GM12878 (cell line): ENCODE measurements at regions not wholly inside any gene's neighbourhood (a gene's known extent, or its start where the extent isn't known, plus 50 kb on each side); places are given as distances from the start of the nearest gene placed in this dataset.

ENCODE experiments used
- ATAC-seq: fragments of 200-7000 bp; cut with Tn5 transposase; 3 replicates; pipeline ENCODE4 v1.9.1; 2020; ENCODE audit warnings: mild to moderate bottlenecking, moderate library complexity
- BruUV-seq: library from RNA; stranded (reverse); fragments of 400-500 nt; replicated peaks from 2 replicates; lab custom pipeline; 2021; lab: Mats Ljungman, UMichigan
- CTCF ChIA-PET: fragments of 300-600 bp; sonication (Branson Sonifier 250); formaldehyde crosslinking; extraction: SDS; loops from one replicate; lab custom pipeline; 2021; ENCODE audit warnings: inconsistent platforms; lab: Yijun Ruan, JAX
- POLR2A ChIA-PET: fragments of 350-600 bp; formaldehyde crosslinking; extraction: SDS; loops from one replicate; lab custom pipeline; 2021; ENCODE audit warnings: inconsistent platforms; lab: Charles Lee
- RAD21 ChIA-PET: fragments of 300-600 bp; sonication (Branson Sonifier 250); formaldehyde crosslinking; loops from one replicate; lab custom pipeline; 2023; ENCODE audit warnings: antibody characterized with exemption; ENCODE audit not compliant: unreplicated experiment; lab: Charles Lee
- SMC1A ChIA-PET: fragments of 300-600 bp; sonication (Branson Sonifier 250); formaldehyde crosslinking; loops from one replicate; lab custom pipeline; 2023; ENCODE audit not compliant: unreplicated experiment, uncharacterized antibody; lab: Charles Lee
- DNase-seq: peaks from one replicate; pipeline ENCODE4 v3.0.0-alpha.2; 2011; ENCODE audit warnings: low read depth, low spot score
- FAIRE-seq: peaks from 3 replicates; lab custom pipeline; 2011; peaks lifted over from hg19 to GRCh38; lab: Jason Lieb, UNC
- H2AFZ ChIP-seq: 2 replicates; pipeline ENCODE4 v1.6.0; 2011; ENCODE audit warnings: low read depth, low read length, control low read depth; ENCODE audit not compliant: control insufficient read depth
- H3K27ac ChIP-seq: 2 replicates; pipeline ENCODE4 v1.5.1; 2011; ENCODE audit warnings: control low read depth; ENCODE audit not compliant: control insufficient read depth, insufficient read depth
- H3K27me3 ChIP-seq, 2 experiments: replicated peaks in 1 of 2; 2 replicates each; pipeline versions ENCODE4 v1.6.0 to v1.6.1; 2011; ENCODE audit warnings: low read length in 1 of 2; ENCODE audit not compliant: control insufficient read depth in 2 of 2, insufficient read depth in 2 of 2
- H3K36me3 ChIP-seq, 2 experiments: 2 replicates each; pipeline ENCODE4 v1.5.1; 2011; ENCODE audit warnings: low read length in 1 of 2; ENCODE audit not compliant: control insufficient read depth in 2 of 2, insufficient read depth in 2 of 2
- H3K4me1 ChIP-seq: 2 replicates; pipeline ENCODE4 v1.6.1; 2011; ENCODE audit warnings: mild to moderate bottlenecking, low read length, moderate library complexity, mixed read lengths; ENCODE audit not compliant: control insufficient read depth, insufficient read depth
- H3K4me2 ChIP-seq: 2 replicates; pipeline ENCODE4 v1.6.0; 2011; ENCODE audit warnings: control low read depth; ENCODE audit not compliant: control insufficient read depth, insufficient read depth
- H3K4me3 ChIP-seq: fragments of 200-600 bp; sonication (generic); 2 replicates; pipeline ENCODE4 v1.5.1; 2016
- H3K79me2 ChIP-seq: 2 replicates; pipeline ENCODE4 v1.6.0; 2011; ENCODE audit warnings: low read length; ENCODE audit not compliant: control insufficient read depth, insufficient read depth
- H3K9ac ChIP-seq: 2 replicates; pipeline ENCODE4 v1.8.0; 2011; ENCODE audit warnings: low read length, control low read depth, mixed read lengths; ENCODE audit not compliant: control insufficient read depth, insufficient read depth
- H3K9me3 ChIP-seq: replicated peaks from 3 replicates; pipeline ENCODE4 v1.5.1; 2011; ENCODE audit warnings: mild to moderate bottlenecking, low read length; ENCODE audit not compliant: control insufficient read depth, insufficient read depth
- H4K20me1 ChIP-seq: 2 replicates; pipeline ENCODE4 v1.6.0; 2011; ENCODE audit not compliant: control insufficient read depth, insufficient read depth
- ASH2L ChIP-seq: fragments of 300-600, 200-600 bp; sonication (generic); IDR thresholded peaks from 2 replicates; pipeline ENCODE4 v1.6.1; 2017; ENCODE audit warnings: low read depth, mild to moderate bottlenecking, borderline replicate concordance
- BCL3 ChIP-seq: IDR thresholded peaks from 2 replicates; pipeline ENCODE4 v1.6.1; 2011; ENCODE audit warnings: borderline replicate concordance, low read depth, mild to moderate bottlenecking, moderate library complexity, low read length; ENCODE audit not compliant: insufficient read depth, poor library complexity, severe bottlenecking
- CBFB ChIP-seq: IDR thresholded peaks from 2 replicates; pipeline ENCODE4 v1.6.1; 2016; ENCODE audit warnings: antibody characterized with exemption, low read depth
- DPF2 ChIP-seq: fragments of 450-650 bp; IDR thresholded peaks from 2 replicates; pipeline ENCODE4 v1.6.1; 2017; ENCODE audit warnings: mild to moderate bottlenecking
- EED ChIP-seq: sonication (generic); IDR thresholded peaks from 2 replicates; pipeline ENCODE4 v1.6.1; 2016; ENCODE audit warnings: antibody characterized with exemption, low read depth
- HDAC6 ChIP-seq: fragments of 200-600 bp; sonication (generic); IDR thresholded peaks from one replicate; pipeline ENCODE4 v1.8.0; 2017; ENCODE audit warnings: antibody characterized with exemption; ENCODE audit not compliant: unreplicated experiment
- JUND ChIP-seq: IDR thresholded peaks from 2 replicates; pipeline ENCODE4 v1.6.1; 2012; ENCODE audit warnings: low read depth, mild to moderate bottlenecking, low read length, improper control_type of control experiment, moderate library complexity
- MEF2A ChIP-seq: IDR thresholded peaks from 2 replicates; pipeline ENCODE4 v1.6.1; 2011; ENCODE audit warnings: low read depth, mild to moderate bottlenecking, low read length, moderate library complexity; ENCODE audit not compliant: insufficient read depth
- MYB ChIP-seq: fragments of 150-350 bp; IDR thresholded peaks from 2 replicates; pipeline ENCODE4 v1.6.1; 2014; ENCODE audit warnings: mild to moderate bottlenecking, low read depth, low read length, borderline replicate concordance
- NFYA ChIP-seq: IDR thresholded peaks from 2 replicates; pipeline ENCODE4 v1.6.1; 2011; ENCODE audit warnings: low read depth, mild to moderate bottlenecking, low read length, improper control_type of control experiment, borderline replicate concordance
- PAX5 ChIP-seq: IDR thresholded peaks from 2 replicates; pipeline ENCODE4 v1.6.1; 2011; ENCODE audit warnings: low read depth, low read length, borderline replicate concordance
- PML ChIP-seq: IDR thresholded peaks from 2 replicates; pipeline ENCODE4 v1.6.1; 2012; ENCODE audit warnings: low read length, inconsistent platforms
- RELA ChIP-seq: fragments of 450-650 bp; IDR thresholded peaks from 2 replicates; pipeline ENCODE4 v1.8.0; 2014; ENCODE audit warnings: borderline replicate concordance; ENCODE audit not compliant: partially characterized antibody
- SMARCA5 ChIP-seq: fragments of 450-650 bp; IDR thresholded peaks from 2 replicates; pipeline ENCODE4 v1.6.1; 2017; ENCODE audit warnings: mild to moderate bottlenecking
- SP1 ChIP-seq: IDR thresholded peaks from one replicate; pipeline ENCODE4 v1.6.1; 2011; ENCODE audit warnings: low read depth, low read length
- WGBS: methylation state at CpG from one replicate; pipeline ENCODE4 v1.1.6; 2016; ENCODE audit warnings: low lambda C conversion rate; ENCODE audit not compliant: insufficient replicate concordance, insufficient coverage; ENCODE audit errors: missing lambda C conversion rate; 5-methylcytosine and 5-hydroxymethylcytosine counted together
- in situ Hi-C: fragments of 300-500 bp; cut with MboI; formaldehyde crosslinking; loops from 9 replicates; pipeline ENCODE4 v1.14.3; 2018; ENCODE audit warnings: mixed read lengths
- intact Hi-C: fragments of 100-400 bp; cut with micrococcal nuclease; formaldehyde crosslinking; loops from one replicate; pipeline ENCODE4 v1.14.2; 2022; ENCODE audit not compliant: unreplicated experiment
- TF ChIP-seq, protein P1 (sequence below): fragments of 150-350 bp; IDR thresholded peaks from 2 replicates; pipeline ENCODE4 v1.6.1; 2016; ENCODE audit warnings: low read depth, low read length
- TF ChIP-seq, protein P2 (sequence below): fragments of 450-650 bp; IDR thresholded peaks from 2 replicates; pipeline ENCODE4 v1.6.1; 2018; ENCODE audit warnings: mild to moderate bottlenecking, low read depth, moderate library complexity; ENCODE audit not compliant: partially characterized antibody

DNA sequence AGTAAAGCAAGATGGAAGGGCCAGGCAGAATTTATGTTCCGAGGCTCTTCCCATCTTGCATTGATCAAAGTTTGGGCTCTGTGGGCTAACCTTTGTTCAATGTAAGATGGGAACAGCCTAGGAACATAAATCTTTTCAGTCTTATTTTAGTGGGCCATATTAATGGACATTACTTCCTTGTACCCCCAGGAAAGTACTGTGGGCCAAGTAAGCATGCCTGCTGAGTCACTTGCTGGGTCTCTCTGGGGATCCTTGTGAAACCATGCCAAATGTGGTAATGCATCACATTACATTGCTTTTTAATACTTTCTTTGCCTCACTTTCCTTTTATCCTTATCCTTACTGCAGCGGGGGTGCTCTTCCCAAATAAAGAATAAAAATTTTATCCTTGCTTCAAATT, 349.5 kb upstream of the POU1F1 start (continued):
- TF ChIP-seq SMARCA5 (no peak), RELA (no peak)
- TF ChIP-seq, protein P1, sequence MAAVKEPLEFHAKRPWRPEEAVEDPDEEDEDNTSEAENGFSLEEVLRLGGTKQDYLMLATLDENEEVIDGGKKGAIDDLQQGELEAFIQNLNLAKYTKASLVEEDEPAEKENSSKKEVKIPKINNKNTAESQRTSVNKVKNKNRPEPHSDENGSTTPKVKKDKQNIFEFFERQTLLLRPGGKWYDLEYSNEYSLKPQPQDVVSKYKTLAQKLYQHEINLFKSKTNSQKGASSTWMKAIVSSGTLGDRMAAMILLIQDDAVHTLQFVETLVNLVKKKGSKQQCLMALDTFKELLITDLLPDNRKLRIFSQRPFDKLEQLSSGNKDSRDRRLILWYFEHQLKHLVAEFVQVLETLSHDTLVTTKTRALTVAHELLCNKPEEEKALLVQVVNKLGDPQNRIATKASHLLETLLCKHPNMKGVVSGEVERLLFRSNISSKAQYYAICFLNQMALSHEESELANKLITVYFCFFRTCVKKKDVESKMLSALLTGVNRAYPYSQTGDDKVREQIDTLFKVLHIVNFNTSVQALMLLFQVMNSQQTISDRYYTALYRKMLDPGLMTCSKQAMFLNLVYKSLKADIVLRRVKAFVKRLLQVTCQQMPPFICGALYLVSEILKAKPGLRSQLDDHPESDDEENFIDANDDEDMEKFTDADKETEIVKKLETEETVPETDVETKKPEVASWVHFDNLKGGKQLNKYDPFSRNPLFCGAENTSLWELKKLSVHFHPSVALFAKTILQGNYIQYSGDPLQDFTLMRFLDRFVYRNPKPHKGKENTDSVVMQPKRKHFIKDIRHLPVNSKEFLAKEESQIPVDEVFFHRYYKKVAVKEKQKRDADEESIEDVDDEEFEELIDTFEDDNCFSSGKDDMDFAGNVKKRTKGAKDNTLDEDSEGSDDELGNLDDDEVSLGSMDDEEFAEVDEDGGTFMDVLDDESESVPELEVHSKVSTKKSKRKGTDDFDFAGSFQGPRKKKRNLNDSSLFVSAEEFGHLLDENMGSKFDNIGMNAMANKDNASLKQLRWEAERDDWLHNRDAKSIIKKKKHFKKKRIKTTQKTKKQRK = no peak
- TF ChIP-seq, all 136 proteins: peak for 0

DNA sequence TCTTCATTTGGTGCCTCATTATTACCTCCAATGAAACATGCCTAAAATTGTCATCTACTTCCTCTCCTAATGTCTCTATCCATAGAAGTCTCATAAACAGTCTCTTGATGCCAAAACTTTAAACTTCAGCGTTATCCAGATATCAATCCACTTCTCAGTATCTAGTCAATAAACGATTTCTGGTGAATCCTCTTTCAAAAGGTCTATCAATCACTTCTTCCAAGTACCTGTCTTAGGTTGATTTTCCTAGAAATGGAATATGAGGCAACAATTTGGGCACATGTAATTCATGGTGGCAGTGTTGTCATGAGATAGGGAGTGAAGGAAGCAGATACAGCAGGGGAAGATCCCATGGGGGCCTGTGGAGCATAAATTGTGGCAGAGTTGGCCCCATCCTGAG, 348.5 kb upstream of the POU1F1 start:
- ChIA-PET CTCF (no interaction called here), RAD21 (no interaction called here), POLR2A (no interaction called here), SMC1A (no interaction called here)
- H4K20me1 ChIP-seq = no peaks in the 10 kb centered on the region
- no peaks in the 10 kb centered on the region for H3K36me3 ChIP-seq
- no peak overlapping the region for H3K4me2 ChIP-seq
- no peaks in the 10 kb centered on the region for H3K9me3 ChIP-seq
- BruUV-seq = no TSS peak
- H3K4me1 ChIP-seq = no peaks in the 10 kb centered on the region
- WGBS = 2% methylated on average over 2 of the region's 2 CpGs
- H3K4me3 ChIP-seq = no peak overlapping the region
- ATAC-seq (no peak), FAIRE-seq (no peak), DNase-seq (no peak)
- H2AFZ ChIP-seq = no peak overlapping the region
- in situ Hi-C loops (no loop called here), intact Hi-C loops (no loop called here)
- no peaks in the 10 kb centered on the region for H3K79me2 ChIP-seq
- no peak overlapping the region for H3K27ac ChIP-seq
- H3K27me3 ChIP-seq = no peaks in the 10 kb centered on the region
- no peak overlapping the region for H3K9ac ChIP-seq
- TF ChIP-seq EED = no peak
- TF ChIP-seq JUND = no peak
- TF ChIP-seq PAX5 = no peak
- no peak for TF ChIP-seq BCL3
- TF ChIP-seq ASH2L = no peak
- TF ChIP-seq NFYA = no peak
- TF ChIP-seq PML = no peak
- TF ChIP-seq, protein P2, sequence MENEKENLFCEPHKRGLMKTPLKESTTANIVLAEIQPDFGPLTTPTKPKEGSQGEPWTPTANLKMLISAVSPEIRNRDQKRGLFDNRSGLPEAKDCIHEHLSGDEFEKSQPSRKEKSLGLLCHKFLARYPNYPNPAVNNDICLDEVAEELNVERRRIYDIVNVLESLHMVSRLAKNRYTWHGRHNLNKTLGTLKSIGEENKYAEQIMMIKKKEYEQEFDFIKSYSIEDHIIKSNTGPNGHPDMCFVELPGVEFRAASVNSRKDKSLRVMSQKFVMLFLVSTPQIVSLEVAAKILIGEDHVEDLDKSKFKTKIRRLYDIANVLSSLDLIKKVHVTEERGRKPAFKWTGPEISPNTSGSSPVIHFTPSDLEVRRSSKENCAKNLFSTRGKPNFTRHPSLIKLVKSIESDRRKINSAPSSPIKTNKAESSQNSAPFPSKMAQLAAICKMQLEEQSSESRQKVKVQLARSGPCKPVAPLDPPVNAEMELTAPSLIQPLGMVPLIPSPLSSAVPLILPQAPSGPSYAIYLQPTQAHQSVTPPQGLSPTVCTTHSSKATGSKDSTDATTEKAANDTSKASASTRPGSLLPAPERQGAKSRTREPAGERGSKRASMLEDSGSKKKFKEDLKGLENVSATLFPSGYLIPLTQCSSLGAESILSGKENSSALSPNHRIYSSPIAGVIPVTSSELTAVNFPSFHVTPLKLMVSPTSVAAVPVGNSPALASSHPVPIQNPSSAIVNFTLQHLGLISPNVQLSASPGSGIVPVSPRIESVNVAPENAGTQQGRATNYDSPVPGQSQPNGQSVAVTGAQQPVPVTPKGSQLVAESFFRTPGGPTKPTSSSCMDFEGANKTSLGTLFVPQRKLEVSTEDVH = no peak
- no peak for TF ChIP-seq HDAC6
- no peak for TF ChIP-seq DPF2
- TF ChIP-seq SP1 = no peak
- no peak for TF ChIP-seq MYB
- no peak for TF ChIP-seq MEF2A
- TF ChIP-seq CBFB = no peak
